ENCODE measurements at regions not wholly inside any gene's neighbourhood (a gene's known extent, or its start where the extent isn't known, plus 50 kb on each side); places are given as distances from the start of the nearest gene placed in this dataset.

GRCh38 chr2:136233298-136233697 lies 115.3 kb upstream of the CXCR4 start:
- TF ChIP-seq TAF1 (IDR thresholded peaks at IDR 0.05; ENCODE audit: borderline replicate concordance, insufficient read depth, low read length) (no peak), SIN3A (IDR thresholded peaks at IDR 0.05; ENCODE audit: borderline replicate concordance, insufficient read depth, low read length) (no peak), POLR2AphosphoS5 (IDR thresholded peaks at IDR 0.05; ENCODE audit: low read depth, low read length) (no peak), REST (IDR thresholded peaks at IDR 0.05; ENCODE audit: insufficient read depth in 1 of 2, low read depth in 2 of 2, low read length in 2 of 2) (no peak), FOXP2 (optimal IDR thresholded peaks at IDR 0.05; ENCODE audit: borderline replicate concordance, extremely low read depth, extremely low read length, insufficient read depth) (no peak)
